ELF-1 (cell line): ENCODE measurements at regions not wholly inside any gene's neighbourhood (a gene's known extent, or its start where the extent isn't known, plus 50 kb on each side); places are given as distances from the start of the nearest gene placed in this dataset.
A peak's percentile ranks its signal among the peaks of the same experiment; 100 is the strongest.

Experiments used
- DNase-seq: peaks from one replicate; pipeline ENCODE4 v3.0.0-alpha.2; 2016; ENCODE audit warnings: low read depth, low spot score

GRCh38 chr18:22330508-22330907, 87.2 kb downstream of the CTAGE1 start:
- DNase-seq, result no peak

DNA sequence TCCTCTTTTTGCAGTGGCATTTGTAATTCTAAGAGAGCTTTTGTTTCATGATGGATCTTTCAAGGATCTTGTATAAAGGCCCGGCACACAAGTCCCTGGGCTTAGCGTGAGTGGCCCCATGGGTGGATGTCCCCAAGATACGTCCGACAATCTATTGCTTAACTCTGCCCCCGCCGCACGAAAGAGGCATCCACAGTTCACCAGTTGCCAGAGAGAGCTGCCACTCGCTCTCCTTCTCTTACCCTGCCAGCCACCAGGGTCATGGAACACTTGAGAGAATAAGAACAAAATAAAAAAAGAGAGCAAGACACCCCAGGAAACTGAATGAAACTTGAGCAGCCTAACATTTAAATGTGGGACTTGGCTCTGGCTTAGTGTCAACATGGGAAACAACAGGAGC, 92.3 kb downstream of the CTAGE1 start:
- DNase-seq, result no peak

DNA sequence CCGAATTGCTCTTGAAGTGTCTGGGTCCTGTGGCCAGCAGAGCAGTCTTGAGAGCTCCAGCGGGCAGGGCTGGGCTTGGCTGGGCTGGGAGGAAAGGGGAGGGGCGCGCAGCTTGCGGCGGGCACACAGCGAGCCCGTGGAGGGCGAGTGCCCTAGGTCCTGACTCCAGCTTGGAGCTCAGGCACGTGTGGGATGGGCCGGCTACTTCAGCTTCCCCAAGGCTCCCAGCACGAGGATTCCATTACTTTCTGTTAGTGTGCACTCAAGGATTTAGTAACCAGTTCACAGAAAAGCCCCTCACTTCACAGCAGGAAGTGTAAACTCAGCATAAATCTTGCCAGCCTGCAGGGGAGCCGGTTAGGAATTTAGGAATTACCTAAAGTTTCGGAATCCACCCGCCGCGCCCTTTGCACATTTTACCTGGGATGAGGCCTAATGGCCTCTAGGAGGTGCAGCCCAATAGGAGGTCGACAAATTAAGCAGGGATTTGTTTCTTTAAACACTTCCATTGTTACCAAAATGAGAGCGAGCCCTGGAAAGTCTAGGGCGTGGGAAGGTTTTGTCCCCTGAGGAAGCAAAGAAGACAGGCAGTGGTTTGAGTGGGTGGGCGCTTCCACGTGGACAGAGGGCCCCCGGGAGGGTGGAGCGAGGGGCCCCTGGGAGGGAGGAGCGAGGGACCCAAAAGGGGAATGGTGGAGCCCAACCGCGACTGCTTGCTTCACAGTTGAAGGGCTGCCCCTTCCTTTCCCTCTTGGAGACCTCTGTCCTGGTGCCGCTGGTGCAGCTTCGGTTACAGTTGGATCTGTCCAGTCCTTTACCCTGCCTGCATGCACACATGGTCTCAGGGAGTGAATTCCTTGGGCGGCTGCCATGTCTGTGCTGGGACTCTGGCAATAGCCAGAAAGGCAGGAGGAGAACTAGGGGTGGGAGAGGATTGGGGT, 93.3 kb downstream of the CTAGE1 start:
- peak; percentile 84 for DNase-seq

GRCh38 chr18:22322243-22322691, 95.4 kb downstream of the CTAGE1 start:
- DNase-seq, result no peak

DNA sequence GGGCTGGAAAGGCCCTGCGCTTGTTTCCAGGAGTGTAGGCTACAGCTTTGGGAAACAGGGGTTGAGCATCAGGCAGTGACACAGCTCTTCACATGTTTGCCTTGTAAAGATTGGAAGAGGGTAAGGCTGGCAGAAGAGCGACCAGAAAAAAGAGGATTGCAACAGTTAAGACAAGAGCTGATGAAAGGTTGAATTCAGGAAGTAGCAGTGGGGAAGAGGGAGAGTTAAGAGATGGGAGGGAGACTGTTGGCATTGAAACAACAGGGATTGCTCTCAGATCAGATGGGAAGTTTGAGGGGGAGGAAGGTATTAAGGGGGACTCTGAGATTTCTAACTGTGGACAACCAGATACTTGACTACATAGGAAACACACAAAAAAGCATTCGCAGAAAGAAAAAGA, 96.9 kb downstream of the CTAGE1 start:
- no peak for DNase-seq

GRCh38 chr18:22320155-22320554, 97.6 kb downstream of the CTAGE1 start:
- DNase-seq, result no peak

DNA sequence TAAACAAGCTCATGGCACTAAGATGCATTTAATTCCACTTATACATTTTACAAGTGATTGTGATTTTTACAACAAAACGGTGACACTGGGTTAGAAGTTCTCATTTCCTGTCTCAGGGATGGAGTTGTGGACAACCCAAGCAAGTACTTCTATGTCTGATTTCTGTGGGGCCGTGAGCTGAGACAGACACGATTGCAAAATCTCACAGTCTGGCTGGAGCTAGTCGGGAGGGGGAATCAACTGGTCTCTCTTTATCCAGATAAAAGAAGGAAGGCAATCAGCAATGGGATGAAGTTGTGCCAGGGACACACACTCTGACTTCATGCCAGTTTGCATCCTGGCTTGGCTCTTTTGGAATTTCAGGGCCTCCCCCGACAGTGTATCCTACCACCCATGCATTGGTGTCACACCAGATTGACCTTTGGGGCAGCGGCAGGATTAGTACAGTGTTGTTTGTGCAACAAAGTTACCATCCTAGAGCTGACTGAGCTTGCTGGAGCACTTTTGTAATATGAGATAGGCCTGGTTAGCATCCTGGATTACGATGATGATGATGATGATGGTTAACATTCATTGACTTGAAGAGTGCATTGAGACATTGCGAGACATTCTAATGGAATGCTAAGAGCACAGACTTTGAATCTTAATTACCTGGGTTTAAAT, 98.8 kb downstream of the CTAGE1 start:
- no peak for DNase-seq

- no peak for DNase-seq
Measured at GRCh38 chr18:22314420-22314819, 103.3 kb downstream of the CTAGE1 start.

DNA sequence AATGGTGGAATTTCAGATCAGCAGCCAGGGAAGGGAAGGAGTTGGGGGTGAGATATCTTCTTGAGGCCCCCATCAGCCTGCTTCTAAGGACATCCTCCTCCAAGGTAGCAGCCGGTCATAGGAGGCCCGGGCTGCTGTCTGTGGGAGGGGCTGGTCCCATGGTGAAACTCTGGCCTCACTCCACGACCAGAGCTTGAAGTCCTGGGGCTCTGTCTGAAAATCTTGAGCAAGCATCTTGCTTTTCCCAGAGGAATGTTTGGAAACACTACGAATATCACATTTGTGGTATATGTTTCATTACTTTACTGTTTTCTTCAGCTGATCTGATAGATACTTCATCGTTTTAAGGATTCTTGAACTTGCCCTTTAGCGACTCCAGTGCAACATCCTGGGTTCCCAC, 103.7 kb downstream of the CTAGE1 start:
- DNase-seq, result no peak

GRCh38 chr18:22311301-22311700, 106.4 kb downstream of the CTAGE1 start:
- no peak for DNase-seq

DNA sequence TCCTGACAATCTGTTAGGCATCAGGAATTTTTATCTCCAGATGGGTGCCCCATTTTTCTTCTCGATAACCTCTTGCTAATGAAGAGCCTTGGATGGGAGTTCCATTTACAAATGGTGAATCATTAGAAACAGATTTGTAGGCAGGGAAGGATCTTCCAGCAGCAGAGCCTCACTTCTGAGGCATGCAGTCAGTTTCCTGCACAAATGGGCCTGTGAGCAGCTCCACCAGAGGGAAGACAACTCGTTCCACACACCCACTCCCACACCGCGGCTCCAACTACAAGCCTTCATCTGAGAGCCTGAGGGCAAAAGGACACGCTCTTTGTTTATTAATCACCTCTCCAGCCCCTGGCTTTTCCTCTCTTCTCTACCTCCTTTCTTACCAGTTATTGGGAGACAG, 108.5 kb downstream of the CTAGE1 start:
- no peak for DNase-seq

DNA sequence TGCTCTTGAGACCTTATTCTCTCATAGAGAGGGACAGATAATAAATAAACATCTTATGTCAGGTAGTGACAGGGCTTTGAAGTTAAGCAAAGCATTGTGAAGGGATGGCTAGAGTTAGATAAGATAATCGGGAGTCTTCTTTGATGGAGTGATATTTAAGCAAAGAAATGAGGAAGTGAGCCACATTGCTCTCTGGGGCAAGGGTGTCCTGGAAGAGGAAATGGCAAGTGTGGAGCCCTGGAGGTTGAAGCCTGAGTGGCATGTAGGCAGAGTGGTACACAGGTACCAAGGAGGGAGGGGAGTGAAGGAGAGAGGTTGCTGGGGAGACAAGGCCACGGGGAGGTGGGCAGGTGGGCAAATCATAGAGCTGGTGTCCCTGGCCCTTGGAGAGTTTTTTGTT, 110.2 kb downstream of the CTAGE1 start:
- DNase-seq, result no peak

- no peak for DNase-seq
Measured at GRCh38 chr18:22303927-22304326, 113.8 kb downstream of the CTAGE1 start.

DNA sequence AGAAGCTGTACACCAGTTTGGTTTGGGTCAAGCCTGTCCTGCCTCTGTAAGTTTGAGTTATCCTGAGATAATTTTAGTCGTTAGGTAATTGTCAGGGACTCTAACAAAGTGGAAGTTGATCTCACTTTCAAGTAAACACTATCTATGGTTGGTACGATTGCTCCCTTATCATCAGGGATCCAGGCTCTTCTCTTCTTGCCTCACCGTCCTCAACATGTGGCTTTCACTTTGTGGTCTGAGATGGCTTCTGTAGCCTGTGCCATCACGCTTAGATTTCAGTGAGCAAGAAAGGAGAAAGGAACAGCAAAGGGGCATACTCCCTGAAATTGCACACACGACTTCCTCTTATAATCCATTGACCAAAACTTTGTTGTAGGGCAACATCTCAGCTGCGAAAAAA, 115.6 kb downstream of the CTAGE1 start:
- DNase-seq, result no peak

- DNase-seq, result peak; percentile 58
Measured at GRCh38 chr18:22300665-22301636, 116.8 kb downstream of the CTAGE1 start.

DNA sequence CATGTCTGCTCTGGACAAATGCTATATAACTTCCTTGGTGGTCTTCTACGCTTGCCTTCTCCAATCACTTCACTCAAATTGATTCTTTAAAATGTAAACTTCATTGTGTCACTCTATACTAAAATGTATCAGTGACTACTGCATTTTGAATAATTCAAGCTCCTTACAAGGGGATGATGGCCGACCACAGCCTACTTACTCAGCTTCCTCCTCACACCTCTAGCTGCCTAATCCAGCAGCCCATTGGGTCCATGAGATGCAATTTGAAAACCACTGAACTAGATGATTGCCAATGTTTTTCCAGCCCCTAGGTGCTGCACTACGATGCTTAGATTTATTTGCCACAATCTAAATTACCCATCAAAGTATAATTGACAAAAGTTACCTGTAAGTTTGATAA, 120.7 kb downstream of the CTAGE1 start:
- DNase-seq, result no peak

GRCh38 chr18:22296304-22296703, 121.4 kb downstream of the CTAGE1 start:
- DNase-seq, result no peak

- no peak for DNase-seq
Measured at GRCh38 chr18:22293417-22293816, 124.0 kb downstream of the GATA6 start.

DNA sequence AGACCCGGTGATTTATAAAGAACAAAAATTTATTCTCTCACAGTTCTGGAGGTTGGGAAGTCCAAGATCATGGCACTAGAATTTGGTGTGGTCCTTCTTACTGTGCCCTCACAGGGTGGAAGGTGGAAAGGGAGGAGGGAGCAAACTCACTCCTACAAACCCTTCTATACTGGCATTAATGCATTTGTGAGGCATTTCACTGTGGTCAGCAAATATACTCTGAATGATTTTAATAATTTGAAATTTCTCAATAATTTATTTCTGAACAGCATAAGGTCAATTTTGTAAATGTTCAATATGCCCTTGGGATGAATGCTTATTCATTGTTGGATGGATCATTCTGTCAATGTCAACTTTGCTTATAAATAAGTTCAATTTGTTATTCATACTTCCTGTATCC, 120.6 kb downstream of the GATA6 start:
- DNase-seq, result no peak

DNA sequence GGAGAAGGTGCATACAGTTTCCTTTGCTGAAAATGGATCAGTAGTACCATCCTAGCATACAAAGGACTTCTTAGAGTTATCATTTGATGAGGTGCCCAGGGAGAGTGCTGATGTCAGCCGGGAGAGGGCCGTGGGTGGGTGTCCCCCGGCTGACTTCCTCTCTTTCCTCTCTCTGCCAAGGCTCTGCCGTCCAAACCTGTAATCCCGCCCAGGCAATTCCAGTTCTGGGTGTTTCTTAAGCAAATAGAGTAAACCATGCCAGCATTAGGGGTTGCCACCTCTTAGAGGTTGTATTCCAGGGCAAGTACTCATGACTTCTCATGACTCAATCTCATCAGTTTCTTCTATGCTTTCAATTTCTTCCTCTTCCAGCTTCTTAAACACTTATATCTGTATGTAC, 117.2 kb downstream of the GATA6 start:
- no peak for DNase-seq

DNA sequence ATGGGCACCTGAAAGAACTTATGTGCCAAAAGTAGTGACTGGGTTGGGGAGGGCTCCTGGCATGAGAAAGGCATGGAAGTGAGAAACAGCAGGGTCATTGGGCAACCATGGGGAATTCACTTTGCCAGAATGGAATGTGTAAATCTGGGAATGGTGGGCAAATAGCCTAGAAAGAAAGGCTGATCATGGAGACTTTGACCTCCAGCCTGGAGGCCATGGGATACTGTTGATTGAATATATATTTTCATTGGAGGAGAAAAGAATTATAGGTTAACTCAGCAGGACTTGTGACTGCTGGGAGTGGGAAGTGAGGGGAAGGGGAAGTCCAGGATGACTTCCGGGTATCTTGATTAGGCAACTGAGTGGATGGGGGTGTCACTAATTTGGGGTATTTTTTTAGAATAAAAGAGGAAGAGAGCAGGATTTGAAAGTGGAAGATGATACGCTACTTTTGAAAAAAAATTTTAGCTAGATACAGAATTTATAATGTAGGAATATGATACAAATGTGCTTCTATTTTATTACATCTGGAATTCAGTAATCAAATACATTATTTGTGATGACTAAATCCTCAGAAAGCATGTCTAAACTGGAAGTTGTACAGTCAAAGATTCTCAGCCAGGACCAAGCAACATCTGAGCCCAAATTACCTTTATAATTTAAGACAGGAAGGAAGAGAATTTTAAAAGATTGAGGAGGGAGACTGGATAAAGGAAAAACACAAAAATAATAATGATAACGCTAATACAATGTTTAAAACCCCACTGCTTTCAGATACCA, 116.2 kb downstream of the GATA6 start:
- no peak for DNase-seq
